ENCODE measurements at regions not wholly inside any gene's neighbourhood (a gene's known extent, or its start where the extent isn't known, plus 50 kb on each side); places are given as distances from the start of the nearest gene placed in this dataset.

DNA sequence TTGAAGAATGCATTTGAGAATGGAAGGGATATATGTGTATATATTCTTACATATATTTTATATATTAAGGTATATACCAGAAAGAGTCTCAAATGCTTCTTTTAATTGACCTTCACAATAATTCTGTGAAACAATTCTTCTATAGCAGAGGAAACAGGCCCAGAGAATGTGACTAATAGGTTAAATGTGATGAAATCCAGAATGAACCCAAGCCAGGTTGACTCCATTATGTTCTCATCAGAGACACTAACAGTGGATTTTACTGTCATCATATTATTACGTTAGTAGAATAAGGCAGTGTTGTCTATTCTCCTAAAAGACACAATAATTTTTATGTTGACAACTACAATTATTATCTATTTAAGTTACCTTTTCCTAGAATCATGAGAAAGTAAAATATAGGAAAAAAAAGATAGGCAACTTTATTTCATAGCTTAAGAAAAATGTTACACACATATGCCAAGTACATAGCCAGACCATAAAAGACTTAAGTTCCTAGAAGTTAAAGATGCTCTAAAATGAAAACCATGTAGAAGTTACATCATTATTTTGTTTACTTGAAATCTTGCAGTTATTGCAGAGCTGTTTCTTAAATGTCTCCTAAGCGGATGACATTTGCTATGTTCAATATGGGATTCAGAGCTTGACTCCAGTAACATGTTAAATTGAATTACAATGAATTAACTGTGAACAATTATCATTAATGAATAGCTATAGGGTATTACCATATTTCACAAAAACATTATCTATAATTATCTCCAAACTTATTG is 56.2 kb upstream of the ANKRD50 start:
- Mint-ChIP-seq H3K4me3 (ENCODE audit: unreplicated experiment) (no peak overlapping the region), H3K36me3 (ENCODE audit: unreplicated experiment) (no peaks in the 10 kb centered on the region), H3K27ac (ENCODE audit: unreplicated experiment) (no peak overlapping the region), H3K27me3 (ENCODE audit: unreplicated experiment) (no peaks in the 10 kb centered on the region), H3K4me1 (ENCODE audit: low read depth, unreplicated experiment) (no peaks in the 10 kb centered on the region), H3K9me3 (ENCODE audit: unreplicated experiment) (no peaks in the 10 kb centered on the region)
- TF ChIP-seq, protein P1, sequence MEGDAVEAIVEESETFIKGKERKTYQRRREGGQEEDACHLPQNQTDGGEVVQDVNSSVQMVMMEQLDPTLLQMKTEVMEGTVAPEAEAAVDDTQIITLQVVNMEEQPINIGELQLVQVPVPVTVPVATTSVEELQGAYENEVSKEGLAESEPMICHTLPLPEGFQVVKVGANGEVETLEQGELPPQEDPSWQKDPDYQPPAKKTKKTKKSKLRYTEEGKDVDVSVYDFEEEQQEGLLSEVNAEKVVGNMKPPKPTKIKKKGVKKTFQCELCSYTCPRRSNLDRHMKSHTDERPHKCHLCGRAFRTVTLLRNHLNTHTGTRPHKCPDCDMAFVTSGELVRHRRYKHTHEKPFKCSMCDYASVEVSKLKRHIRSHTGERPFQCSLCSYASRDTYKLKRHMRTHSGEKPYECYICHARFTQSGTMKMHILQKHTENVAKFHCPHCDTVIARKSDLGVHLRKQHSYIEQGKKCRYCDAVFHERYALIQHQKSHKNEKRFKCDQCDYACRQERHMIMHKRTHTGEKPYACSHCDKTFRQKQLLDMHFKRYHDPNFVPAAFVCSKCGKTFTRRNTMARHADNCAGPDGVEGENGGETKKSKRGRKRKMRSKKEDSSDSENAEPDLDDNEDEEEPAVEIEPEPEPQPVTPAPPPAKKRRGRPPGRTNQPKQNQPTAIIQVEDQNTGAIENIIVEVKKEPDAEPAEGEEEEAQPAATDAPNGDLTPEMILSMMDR (IDR thresholded peaks at IDR 0.05; ENCODE audit: partially characterized antibody, unreplicated experiment), result no peak
- DNase-seq, result no peak

DNA sequence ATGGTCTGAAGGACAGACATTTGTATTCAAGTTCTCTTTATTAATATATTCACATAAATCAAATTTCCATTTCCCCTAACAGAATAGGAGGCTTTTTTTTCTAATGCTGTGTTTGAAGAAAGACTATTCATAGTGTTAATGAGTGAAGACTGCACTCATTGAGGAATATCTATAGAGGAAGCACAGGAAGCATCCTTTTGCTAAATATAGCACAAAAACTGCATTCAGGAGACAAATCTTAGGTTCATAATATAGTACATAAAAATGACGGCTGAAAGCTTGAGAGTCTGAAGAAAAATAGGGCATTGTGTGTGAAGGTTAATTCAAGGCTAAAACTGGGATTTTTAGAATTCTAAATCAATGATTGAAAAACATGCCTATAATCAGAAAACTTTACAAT is 50.4 kb upstream of the ANKRD50 start:
- no peak overlapping the region for H3K4me3 Mint-ChIP-seq (ENCODE audit: unreplicated experiment)
- no peaks in the 10 kb centered on the region for H3K9me3 Mint-ChIP-seq (ENCODE audit: unreplicated experiment)
- H3K27me3 Mint-ChIP-seq (ENCODE audit: unreplicated experiment), result no peaks in the 10 kb centered on the region
- TF ChIP-seq, protein P1 (IDR thresholded peaks at IDR 0.05; ENCODE audit: partially characterized antibody, unreplicated experiment), result no peak
- DNase-seq, result no peak
- H3K36me3 Mint-ChIP-seq (ENCODE audit: unreplicated experiment), result no peaks in the 10 kb centered on the region
- no peak overlapping the region for H3K27ac Mint-ChIP-seq (ENCODE audit: unreplicated experiment)
- H3K4me1 Mint-ChIP-seq (ENCODE audit: low read depth, unreplicated experiment), result no peaks in the 10 kb centered on the region
